HepG2 (cell line): ENCODE measurements at regions not wholly inside any gene's neighbourhood (a gene's known extent, or its start where the extent isn't known, plus 50 kb on each side); places are given as distances from the start of the nearest gene placed in this dataset.

Experiments used
- ATAC-seq: fragments of 200-7000 bp; cut with Tn5 transposase; 3 replicates; pipeline ENCODE4 v1.9.1; 2020; ENCODE audit warnings: mild to moderate bottlenecking, moderate library complexity
- BruUV-seq: library from RNA; stranded (reverse); fragments of 400-500 nt; replicated peaks from 2 replicates; lab custom pipeline; 2021; lab: Mats Ljungman, UMichigan
- CTCF ChIA-PET: fragments of 300-600 bp; formaldehyde crosslinking; extraction: SDS; loops from one replicate; lab custom pipeline; 2021; ENCODE audit warnings: low total read pairs, inconsistent platforms, low intra/inter-chr PET ratio; lab: Yijun Ruan, JAX
- POLR2A ChIA-PET: fragments of 350-600 bp; sonication (Branson Sonifier 250); formaldehyde crosslinking; loops from one replicate; lab custom pipeline; 2020; ENCODE audit warnings: antibody characterized with exemption, inconsistent platforms; lab: Yijun Ruan, JAX
- DNase-seq: peaks from one replicate; pipeline ENCODE4 v3.0.0-alpha.2; 2015; ENCODE audit warnings: low spot score
- FAIRE-seq: peaks from 3 replicates; lab custom pipeline; 2011; peaks lifted over from hg19 to GRCh38; lab: Jason Lieb, UNC
- H2AFZ ChIP-seq: one replicate; pipeline ENCODE4 v1.6.1; 2011; ENCODE audit warnings: low read length, inconsistent platforms
- H3K27ac ChIP-seq: fragments of 300-600 bp; 3 replicates; pipeline ENCODE4 v1.8.0; 2011; ENCODE audit warnings: mixed run types, mild to moderate bottlenecking, mixed read lengths, low read length, inconsistent platforms; ENCODE audit not compliant: insufficient read depth; ENCODE audit errors: extremely low read length
- H3K27me3 ChIP-seq, 2 experiments: fragments of 200-600 bp in 1 of 2; 2 replicates in 1 of 2; 3 replicates in 1 of 2; pipeline versions ENCODE4 v1.6.0 to v1.8.0; 2011; ENCODE audit warnings: low read length in 2 of 2, mild to moderate bottlenecking in 2 of 2, moderate library complexity in 2 of 2, inconsistent platforms in 1 of 2; ENCODE audit not compliant: insufficient read depth in 2 of 2, control insufficient read depth in 1 of 2
- H3K36me3 ChIP-seq, 2 experiments: fragments of 200-600 bp in 1 of 2; replicated peaks in 1 of 2; 2 replicates in 1 of 2; 3 replicates in 1 of 2; pipeline versions ENCODE4 v1.5.1 to v1.8.0; 2011; ENCODE audit warnings: low read length in 2 of 2, inconsistent platforms in 1 of 2; ENCODE audit not compliant: insufficient read depth in 2 of 2, control insufficient read depth in 1 of 2
- H3K4me1 ChIP-seq: 2 replicates; pipeline ENCODE4 v1.5.1; 2012; ENCODE audit warnings: low read length, inconsistent platforms; ENCODE audit not compliant: insufficient read depth
- H3K4me2 ChIP-seq: 2 replicates; pipeline ENCODE4 v1.6.0; 2011; ENCODE audit warnings: low read depth, low read length, inconsistent platforms
- H3K4me3 ChIP-seq, 3 experiments: fragments of 200-600 bp in 1 of 3; sonication (generic), shearing (Covaris generic) in 1 of 3; replicated peaks in 1 of 3; 2 replicates each; pipeline ENCODE4 v1.5.1; 2011 to 2016; ENCODE audit warnings: low read length in 3 of 3, inconsistent platforms in 2 of 3, low read depth in 2 of 3, mild to moderate bottlenecking in 2 of 3, control low read depth in 1 of 3, mixed read lengths in 1 of 3; ENCODE audit not compliant: insufficient read depth in 1 of 3
- H3K79me2 ChIP-seq: one replicate; pipeline ENCODE4 v1.6.1; 2011; ENCODE audit warnings: low read length, inconsistent platforms; ENCODE audit not compliant: insufficient read depth
- H3K9ac ChIP-seq: 2 replicates; pipeline ENCODE4 v1.6.0; 2011; ENCODE audit warnings: mild to moderate bottlenecking, low read depth, low read length, inconsistent platforms; ENCODE audit not compliant: insufficient read depth
- H3K9me3 ChIP-seq: 2 replicates; pipeline ENCODE4 v1.5.1; 2012; ENCODE audit warnings: mild to moderate bottlenecking, low read length
- H4K20me1 ChIP-seq: 2 replicates; pipeline ENCODE4 v1.6.0; 2011; ENCODE audit warnings: inconsistent platforms, mild to moderate bottlenecking, low read length, moderate library complexity; ENCODE audit not compliant: insufficient read depth
- ARID2 ChIP-seq: sonication (generic); formaldehyde crosslinking; IDR thresholded peaks from 2 replicates; pipeline ENCODE4 v1.8.1; 2022; ENCODE audit warnings: mild to moderate bottlenecking, missing genetic modification reagents, borderline replicate concordance
- HHEX ChIP-seq: IDR thresholded peaks from 2 replicates; pipeline ENCODE4 v1.6.1; 2016; ENCODE audit warnings: control low read depth
- ZFP36L2 ChIP-seq: sonication (generic); formaldehyde crosslinking; IDR thresholded peaks from 2 replicates; pipeline ENCODE4 v1.4.0; 2020; ENCODE audit warnings: missing genetic modification reagents
- WGBS: methylation state at CpG from one replicate; pipeline ENCODE4 v1.1.6; 2017; ENCODE audit warnings: low lambda C conversion rate; 5-methylcytosine and 5-hydroxymethylcytosine counted together
- in situ Hi-C: cut with HindIII; loops from 2 replicates; pipeline ENCODE4 v1.10.0; 2017; ENCODE audit warnings: low pct_unique_long_range_greater_than_20kb; ENCODE audit not compliant: extremely low pct_ligation_motif_present
- intact Hi-C: fragments of 100-400 bp; cut with micrococcal nuclease; formaldehyde crosslinking; loops from one replicate; pipeline ENCODE4 v1.10.0; 2022; ENCODE audit not compliant: unreplicated experiment
- TF ChIP-seq, protein P1 (sequence below): sonication (generic); formaldehyde crosslinking; IDR thresholded peaks from 2 replicates; pipeline ENCODE4 v1.8.0; 2023; ENCODE audit warnings: mild to moderate bottlenecking, missing genetic modification reagents
- TF ChIP-seq, protein P2 (sequence below): sonication (generic); formaldehyde crosslinking; IDR thresholded peaks from 2 replicates; pipeline ENCODE4 v1.8.1; 2023; ENCODE audit warnings: mild to moderate bottlenecking, inconsistent platforms, moderate library complexity, missing genetic modification reagents, borderline replicate concordance
- TF ChIP-seq, protein P3 (sequence below): sonication (generic); formaldehyde crosslinking; IDR thresholded peaks from 2 replicates; pipeline ENCODE4 v1.5.0; 2020; ENCODE audit warnings: mild to moderate bottlenecking, missing genetic modification reagents, borderline replicate concordance

DNA sequence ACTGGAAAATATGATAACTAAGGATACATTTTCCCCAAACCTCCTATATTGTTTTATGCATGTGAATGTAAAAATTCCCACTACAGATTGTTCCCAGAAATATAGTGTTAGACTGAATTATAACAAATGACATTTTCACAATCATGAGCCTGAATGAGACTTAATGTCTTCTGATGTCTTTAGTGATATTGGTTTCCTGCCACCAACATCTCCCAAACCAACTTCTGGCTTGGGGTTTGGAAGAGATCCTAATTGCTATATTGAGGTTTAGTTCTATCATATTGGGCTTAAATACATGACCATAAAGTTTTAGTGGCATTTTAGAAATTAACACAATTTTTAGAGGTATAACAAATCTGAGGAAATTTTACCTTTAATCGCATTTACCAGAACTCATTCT lies 445.3 kb upstream of the CCDC54 start (continued):
- TF ChIP-seq, protein P1, sequence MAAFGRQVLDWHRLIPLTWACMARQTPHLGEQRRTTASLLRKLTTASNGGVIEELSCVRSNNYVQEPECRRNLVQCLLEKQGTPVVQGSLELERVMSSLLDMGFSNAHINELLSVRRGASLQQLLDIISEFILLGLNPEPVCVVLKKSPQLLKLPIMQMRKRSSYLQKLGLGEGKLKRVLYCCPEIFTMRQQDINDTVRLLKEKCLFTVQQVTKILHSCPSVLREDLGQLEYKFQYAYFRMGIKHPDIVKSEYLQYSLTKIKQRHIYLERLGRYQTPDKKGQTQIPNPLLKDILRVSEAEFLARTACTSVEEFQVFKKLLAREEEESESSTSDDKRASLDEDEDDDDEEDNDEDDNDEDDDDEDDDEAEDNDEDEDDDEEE = no peak
- no peak for TF ChIP-seq ARID2 (CRISPR knock-in tag)
- TF ChIP-seq, all 625 proteins: peak for 0

DNA sequence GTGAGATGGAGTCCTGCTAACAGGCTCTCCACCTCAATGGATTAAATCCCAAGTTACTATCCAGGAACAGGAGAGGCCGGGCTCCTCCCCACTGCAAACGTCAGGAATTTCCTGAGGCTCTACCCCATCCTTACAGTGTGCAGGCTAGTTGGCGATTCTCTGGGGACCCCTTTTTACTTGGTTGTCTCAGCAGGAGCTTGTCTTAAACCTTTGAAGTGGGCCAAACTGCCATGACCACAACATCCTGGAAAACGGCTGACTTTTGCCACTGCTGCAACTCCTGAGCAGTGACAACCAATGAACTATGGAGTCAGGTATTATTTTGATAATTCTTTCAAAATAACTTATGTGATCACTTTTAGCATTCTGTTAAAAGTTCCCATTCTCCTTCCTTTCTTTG lies 440.9 kb upstream of the CCDC54 start:
- BruUV-seq = no TSS peak
- FAIRE-seq = no peak
- no peak overlapping the region for H3K4me3 ChIP-seq

More for the DNA sequence above, 440.9 kb upstream of the CCDC54 start:
- Histone ChIP-seq H3K4me1 (no peaks in the 10 kb centered on the region), H3K9ac (no peak overlapping the region), H3K79me2 (no peaks in the 10 kb centered on the region), H3K36me3 (no peaks in the 10 kb centered on the region), H3K27ac (no peak overlapping the region), H3K4me2 (no peak overlapping the region), H3K9me3 (no peaks in the 10 kb centered on the region), H2AFZ (no peak overlapping the region), H4K20me1 (no peaks in the 10 kb centered on the region), H3K27me3 (no peaks in the 10 kb centered on the region)
- POLR2A ChIA-PET = no interaction called here
- 0% methylated on average over 3 of the region's 4 CpGs for WGBS
- CTCF ChIA-PET = no interaction called here
- no peak for TF ChIP-seq HHEX
- TF ChIP-seq, protein P2, sequence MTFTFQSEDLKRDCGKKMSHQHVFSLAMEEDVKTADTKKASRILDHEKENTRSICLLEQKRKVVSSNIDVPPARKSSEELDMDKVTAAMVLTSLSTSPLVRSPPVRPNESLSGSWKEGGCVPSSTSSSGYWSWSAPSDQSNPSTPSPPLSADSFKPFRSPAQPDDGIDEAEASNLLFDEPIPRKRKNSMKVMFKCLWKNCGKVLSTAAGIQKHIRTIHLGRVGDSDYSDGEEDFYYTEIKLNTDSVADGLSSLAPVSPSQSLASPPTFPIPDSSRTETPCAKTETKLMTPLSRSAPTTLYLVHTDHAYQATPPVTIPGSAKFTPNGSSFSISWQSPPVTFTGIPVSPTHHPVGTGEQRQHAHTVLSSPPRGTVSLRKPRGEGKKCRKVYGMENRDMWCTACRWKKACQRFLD (CRISPR knock-in tag) = no peak
- TF ChIP-seq ZFP36L2 (CRISPR knock-in tag) = no peak
- TF ChIP-seq, protein P3, sequence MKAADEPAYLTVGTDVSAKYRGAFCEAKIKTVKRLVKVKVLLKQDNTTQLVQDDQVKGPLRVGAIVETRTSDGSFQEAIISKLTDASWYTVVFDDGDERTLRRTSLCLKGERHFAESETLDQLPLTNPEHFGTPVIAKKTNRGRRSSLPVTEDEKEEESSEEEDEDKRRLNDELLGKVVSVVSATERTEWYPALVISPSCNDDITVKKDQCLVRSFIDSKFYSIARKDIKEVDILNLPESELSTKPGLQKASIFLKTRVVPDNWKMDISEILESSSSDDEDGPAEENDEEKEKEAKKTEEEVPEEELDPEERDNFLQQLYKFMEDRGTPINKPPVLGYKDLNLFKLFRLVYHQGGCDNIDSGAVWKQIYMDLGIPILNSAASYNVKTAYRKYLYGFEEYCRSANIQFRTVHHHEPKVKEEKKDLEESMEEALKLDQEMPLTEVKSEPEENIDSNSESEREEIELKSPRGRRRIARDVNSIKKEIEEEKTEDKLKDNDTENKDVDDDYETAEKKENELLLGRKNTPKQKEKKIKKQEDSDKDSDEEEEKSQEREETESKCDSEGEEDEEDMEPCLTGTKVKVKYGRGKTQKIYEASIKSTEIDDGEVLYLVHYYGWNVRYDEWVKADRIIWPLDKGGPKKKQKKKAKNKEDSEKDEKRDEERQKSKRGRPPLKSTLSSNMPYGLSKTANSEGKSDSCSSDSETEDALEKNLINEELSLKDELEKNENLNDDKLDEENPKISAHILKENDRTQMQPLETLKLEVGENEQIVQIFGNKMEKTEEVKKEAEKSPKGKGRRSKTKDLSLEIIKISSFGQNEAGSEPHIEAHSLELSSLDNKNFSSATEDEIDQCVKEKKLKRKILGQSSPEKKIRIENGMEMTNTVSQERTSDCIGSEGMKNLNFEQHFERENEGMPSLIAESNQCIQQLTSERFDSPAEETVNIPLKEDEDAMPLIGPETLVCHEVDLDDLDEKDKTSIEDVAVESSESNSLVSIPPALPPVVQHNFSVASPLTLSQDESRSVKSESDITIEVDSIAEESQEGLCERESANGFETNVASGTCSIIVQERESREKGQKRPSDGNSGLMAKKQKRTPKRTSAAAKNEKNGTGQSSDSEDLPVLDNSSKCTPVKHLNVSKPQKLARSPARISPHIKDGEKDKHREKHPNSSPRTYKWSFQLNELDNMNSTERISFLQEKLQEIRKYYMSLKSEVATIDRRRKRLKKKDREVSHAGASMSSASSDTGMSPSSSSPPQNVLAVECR (CRISPR knock-in tag) = no peak
- in situ Hi-C loops = no loop called here
- ATAC-seq (no peak), DNase-seq (no peak)
- intact Hi-C loops = no loop called here
